Fibroblast of lung (primary cell): ENCODE measurements at regions not wholly inside any gene's neighbourhood (a gene's known extent, or its start where the extent isn't known, plus 50 kb on each side); places are given as distances from the start of the nearest gene placed in this dataset.

Experiments used
- DNase-seq, 2 donors: peaks; one replicate each; pipeline versions ENCODE4 v3.0.0 to v3.0.0-alpha.2; 2010; ENCODE audit warnings: low read depth in 2 of 2
- H2AFZ ChIP-seq: 2 replicates; pipeline ENCODE4 v1.5.1; 2012; ENCODE audit warnings: low read length, control low read depth, inconsistent platforms
- H3K27ac ChIP-seq: 2 replicates; pipeline ENCODE4 v1.5.1; 2011; ENCODE audit warnings: low read length, control low read depth; ENCODE audit not compliant: insufficient read depth
- H3K27me3 ChIP-seq: 2 replicates; pipeline ENCODE4 v1.5.1; 2011; ENCODE audit warnings: mild to moderate bottlenecking, low read length; ENCODE audit not compliant: control insufficient read depth, insufficient read depth
- H3K36me3 ChIP-seq: 2 replicates; pipeline ENCODE4 v1.5.1; 2011; ENCODE audit warnings: low read length; ENCODE audit not compliant: control insufficient read depth, insufficient read depth
- H3K4me1 ChIP-seq: 2 replicates; pipeline ENCODE4 v1.5.1; 2011; ENCODE audit warnings: low read length; ENCODE audit not compliant: control insufficient read depth, insufficient read depth; ENCODE audit errors: extremely low read depth
- H3K4me2 ChIP-seq: 2 replicates; pipeline ENCODE4 v1.5.1; 2011; ENCODE audit warnings: low read length, control low read depth; ENCODE audit not compliant: insufficient read depth; ENCODE audit errors: extremely low read depth
- H3K4me3 ChIP-seq, 4 experiments: fragments of 200-600 bp in 1 of 4; sonication (generic) in 1 of 4; replicated peaks in 1 of 4; 2 replicates each; pipeline ENCODE4 v1.5.1; 2011 to 2016; ENCODE audit warnings: low read length in 4 of 4, low read depth in 3 of 4, mild to moderate bottlenecking in 3 of 4, control low read depth in 2 of 4, inconsistent platforms in 1 of 4, mixed read lengths in 1 of 4; ENCODE audit not compliant: insufficient read depth in 1 of 4; ENCODE audit errors: control extremely low read depth in 1 of 4
- H3K79me2 ChIP-seq: 2 replicates; pipeline ENCODE4 v1.5.1; 2012; ENCODE audit warnings: mild to moderate bottlenecking, low read length, inconsistent platforms; ENCODE audit not compliant: control insufficient read depth, insufficient read depth
- H3K9ac ChIP-seq: 2 replicates; pipeline ENCODE4 v1.5.1; 2011; ENCODE audit warnings: mild to moderate bottlenecking, low read length, control low read depth; ENCODE audit not compliant: insufficient read depth
- H3K9me3 ChIP-seq: 2 replicates; pipeline ENCODE4 v1.5.1; 2012; ENCODE audit warnings: low read depth, low read length; ENCODE audit not compliant: control insufficient read depth, insufficient read depth
- H4K20me1 ChIP-seq: 2 replicates; pipeline ENCODE4 v1.5.1; 2011; ENCODE audit warnings: low read length; ENCODE audit not compliant: control insufficient read depth, insufficient read depth; ENCODE audit errors: extremely low read depth
- CTCF ChIP-seq, 2 donors: IDR thresholded peaks in 1 of 2; conservative IDR thresholded peaks in 1 of 2; 1 replicate in 1 of 2; 2 replicates in 1 of 2; pipeline ENCODE4 v1.5.1; 2011 to 2012; ENCODE audit warnings: low read length in 2 of 2, control low read depth in 1 of 2, inconsistent platforms in 1 of 2, low read depth in 1 of 2, mild to moderate bottlenecking in 1 of 2
- EZH2 ChIP-seq: IDR thresholded peaks from 2 replicates; pipeline ENCODE4 v1.5.1; 2012; ENCODE audit warnings: low read length, control low read depth, mild to moderate bottlenecking; ENCODE audit errors: missing control alignments

GRCh38 chr7:80563561-80564327 lies 51.9 kb upstream of the GNAT3 start:
- Histone ChIP-seq H3K27ac (no peak overlapping the region), H2AFZ (no peak overlapping the region), H3K9me3 (no peaks in the 10 kb centered on the region), H3K4me2 (no peak overlapping the region), H3K36me3 (no peaks in the 10 kb centered on the region), H3K4me3 (no peak overlapping the region), H4K20me1 (no peaks in the 10 kb centered on the region), H3K27me3 (no peaks in the 10 kb centered on the region), H3K4me1 (no peaks in the 10 kb centered on the region), H3K79me2 (no peaks in the 10 kb centered on the region), H3K9ac (no peak overlapping the region)
- no peak for DNase-seq
- TF ChIP-seq CTCF (conservative IDR thresholded peaks at IDR 0.05 in 1 of 2, IDR thresholded peaks at IDR 0.05 in 1 of 2; ENCODE audit: low read depth in 1 of 2, low read length in 2 of 2) = no peak
- no peak for TF ChIP-seq EZH2

- H3K4me2 ChIP-seq = no peak overlapping the region
- H3K9ac ChIP-seq = no peak overlapping the region
- H3K27me3 ChIP-seq = no peaks in the 10 kb centered on the region
- H3K27ac ChIP-seq = no peak overlapping the region
- H4K20me1 ChIP-seq = no peaks in the 10 kb centered on the region
- no peak overlapping the region for H2AFZ ChIP-seq
- no peak for DNase-seq
- no peaks in the 10 kb centered on the region for H3K4me1 ChIP-seq
- no peaks in the 10 kb centered on the region for H3K9me3 ChIP-seq
- no peaks in the 10 kb centered on the region for H3K36me3 ChIP-seq
- no peak for TF ChIP-seq EZH2
- TF ChIP-seq CTCF (conservative IDR thresholded peaks at IDR 0.05 in 1 of 2, IDR thresholded peaks at IDR 0.05 in 1 of 2; ENCODE audit: low read depth in 1 of 2, low read length in 2 of 2) = no peak
- H3K79me2 ChIP-seq = no peaks in the 10 kb centered on the region
- no peak overlapping the region for H3K4me3 ChIP-seq
Observed at GRCh38 chr7:80565554-80565953, 53.7 kb upstream of the GNAT3 start.

GRCh38 chr7:80581486-80582260 lies 56.8 kb upstream of the CD36 start:
- H3K9ac ChIP-seq = no peak overlapping the region
- H3K9me3 ChIP-seq = no peaks in the 10 kb centered on the region
- H3K4me2 ChIP-seq = no peak overlapping the region
- no peak for TF ChIP-seq CTCF (conservative IDR thresholded peaks at IDR 0.05 in 1 of 2, IDR thresholded peaks at IDR 0.05 in 1 of 2; ENCODE audit: low read depth in 1 of 2, low read length in 2 of 2)
- no peaks in the 10 kb centered on the region for H3K27me3 ChIP-seq
- no peak overlapping the region for H2AFZ ChIP-seq
- no peaks in the 10 kb centered on the region for H3K36me3 ChIP-seq
- H3K4me1 ChIP-seq = peaks cover 3% of the 10 kb centered on the region
- no peaks in the 10 kb centered on the region for H3K79me2 ChIP-seq
- H3K27ac ChIP-seq = no peak overlapping the region
- no peaks in the 10 kb centered on the region for H4K20me1 ChIP-seq
- DNase-seq = peak in 1 of 2 donors; percentile 69
- no peak overlapping the region for H3K4me3 ChIP-seq
